ENCODE measurements at regions not wholly inside any gene's neighbourhood (a gene's known extent, or its start where the extent isn't known, plus 50 kb on each side); places are given as distances from the start of the nearest gene placed in this dataset.
"Not testable (repeated sequence)": the region's sequence is repeated elsewhere in the genome, so short reads cannot be mapped to it uniquely, and the experiment has no call there.

GRCh38 chr5:12657914-12658474 lies 753.7 kb upstream of the CTNND2 start:
- not testable (repeated sequence) for DNase-seq (ENCODE audit: low read depth)

- no peak for DNase-seq (ENCODE audit: low read depth)
Observed at GRCh38 chr5:12655675-12656074, 751.4 kb upstream of the CTNND2 start.

GRCh38 chr5:12652201-12652600 lies 748.0 kb upstream of the CTNND2 start:
- no peak for DNase-seq (ENCODE audit: low read depth)

GRCh38 chr5:12648558-12648957 lies 744.3 kb upstream of the CTNND2 start:
- no peak for DNase-seq (ENCODE audit: low read depth)

GRCh38 chr5:12647613-12648012 lies 743.4 kb upstream of the CTNND2 start:
- DNase-seq (ENCODE audit: low read depth) = no peak

- DNase-seq (ENCODE audit: low read depth) = no peak
Observed at GRCh38 chr5:12645582-12645981, 741.3 kb upstream of the CTNND2 start.

GRCh38 chr5:12636209-12636608 lies 732.0 kb upstream of the CTNND2 start:
- DNase-seq (ENCODE audit: low read depth) = no peak

- no peak for DNase-seq (ENCODE audit: low read depth)
Observed at GRCh38 chr5:12626556-12626955, 722.3 kb upstream of the CTNND2 start.

GRCh38 chr5:12625667-12626263 lies 721.5 kb upstream of the CTNND2 start:
- DNase-seq (ENCODE audit: low read depth) = no peak

GRCh38 chr5:12624776-12625560 lies 720.7 kb upstream of the CTNND2 start:
- DNase-seq (ENCODE audit: low read depth) = no peak

- no peak for DNase-seq (ENCODE audit: low read depth)
Observed at GRCh38 chr5:12623408-12623807, 719.2 kb upstream of the CTNND2 start.

- DNase-seq (ENCODE audit: low read depth) = no peak
Observed at GRCh38 chr5:12616093-12616492, 711.8 kb upstream of the CTNND2 start.

- DNase-seq (ENCODE audit: low read depth) = no peak
Observed at GRCh38 chr5:12615141-12615820, 711.0 kb upstream of the CTNND2 start.

GRCh38 chr5:12614608-12615007 lies 710.4 kb upstream of the CTNND2 start:
- DNase-seq (ENCODE audit: low read depth) = no peak

GRCh38 chr5:12611132-12611531 lies 706.9 kb upstream of the CTNND2 start:
- DNase-seq (ENCODE audit: low read depth) = no peak

GRCh38 chr5:12607817-12608216 lies 703.6 kb upstream of the CTNND2 start:
- DNase-seq (ENCODE audit: low read depth) = not testable (repeated sequence)

- DNase-seq (ENCODE audit: low read depth) = no peak
Observed at GRCh38 chr5:12592228-12592627, 688.0 kb upstream of the CTNND2 start.

- DNase-seq (ENCODE audit: low read depth) = no peak
Observed at GRCh38 chr5:12586406-12586805, 682.2 kb upstream of the CTNND2 start.

GRCh38 chr5:12578803-12579202 lies 674.6 kb upstream of the CTNND2 start:
- not testable (repeated sequence) for DNase-seq (ENCODE audit: low read depth)

GRCh38 chr5:12576953-12577352 lies 672.7 kb upstream of the CTNND2 start:
- DNase-seq (ENCODE audit: low read depth) = not testable (repeated sequence)

- DNase-seq (ENCODE audit: low read depth) = not testable (repeated sequence)
Observed at GRCh38 chr5:12574298-12575093, 670.2 kb upstream of the CTNND2 start.

GRCh38 chr5:12573916-12574297 lies 669.7 kb upstream of the CTNND2 start:
- DNase-seq (ENCODE audit: low read depth) = not testable (repeated sequence)
